A549 (cell line): ENCODE measurements at regions not wholly inside any gene's neighbourhood (a gene's known extent, or its start where the extent isn't known, plus 50 kb on each side); places are given as distances from the start of the nearest gene placed in this dataset.

Experiments used
- CBX8 ChIP-seq: fragments of 200-600 bp; sonication (generic); IDR thresholded peaks from 2 replicates; pipeline ENCODE4 v1.6.1; 2016
- CEBPB ChIP-seq, 2 experiments: fragments of >200 bp in 1 of 2; sonication (Bioruptor Twin) in 1 of 2; formaldehyde crosslinking in 1 of 2; IDR thresholded peaks; 2 replicates each; pipeline ENCODE4 v1.6.1; 2012 to 2016
- MAFK ChIP-seq: fragments of 450-650 bp; IDR thresholded peaks from 2 replicates; pipeline ENCODE4 v1.6.1; 2014; ENCODE audit not compliant: partially characterized antibody
- RAD21 ChIP-seq, 2 experiments: fragments of >200 bp in 1 of 2; sonication (Bioruptor Twin) in 1 of 2; formaldehyde crosslinking in 1 of 2; IDR thresholded peaks in 1 of 2; conservative IDR thresholded peaks in 1 of 2; 2 replicates in 1 of 2; 3 replicates in 1 of 2; pipeline ENCODE4 v1.6.1; 2012 to 2018; ENCODE audit warnings: inconsistent platforms in 1 of 2
- RARB ChIP-seq: fragments of 250-450 bp; sonication (Bioruptor Pico); IDR thresholded peaks from 2 replicates; pipeline ENCODE4 v1.8.0; 2021; ENCODE audit warnings: mild to moderate bottlenecking, moderate library complexity
- RCOR1 ChIP-seq: fragments of 150-350 bp; IDR thresholded peaks from 2 replicates; pipeline ENCODE4 v1.6.1; 2014; ENCODE audit warnings: antibody characterized with exemption, low read length, low read depth
- TP53 ChIP-seq: fragments of 250-450 bp; sonication (Bioruptor Pico); IDR thresholded peaks from 2 replicates; pipeline ENCODE4 v1.5.0; 2021; ENCODE audit warnings: mild to moderate bottlenecking, moderate library complexity
- TF ChIP-seq, protein P1 (sequence below): fragments of >200 bp; sonication (Bioruptor Twin); formaldehyde crosslinking; IDR thresholded peaks from 3 replicates; pipeline ENCODE4 v1.5.1; 2016
- TF ChIP-seq, protein P2 (sequence below): fragments of 250-450 bp; sonication (Bioruptor Pico); IDR thresholded peaks from 2 replicates; pipeline ENCODE4 v1.5.0; 2021; ENCODE audit warnings: mild to moderate bottlenecking, moderate library complexity, borderline replicate concordance

DNA sequence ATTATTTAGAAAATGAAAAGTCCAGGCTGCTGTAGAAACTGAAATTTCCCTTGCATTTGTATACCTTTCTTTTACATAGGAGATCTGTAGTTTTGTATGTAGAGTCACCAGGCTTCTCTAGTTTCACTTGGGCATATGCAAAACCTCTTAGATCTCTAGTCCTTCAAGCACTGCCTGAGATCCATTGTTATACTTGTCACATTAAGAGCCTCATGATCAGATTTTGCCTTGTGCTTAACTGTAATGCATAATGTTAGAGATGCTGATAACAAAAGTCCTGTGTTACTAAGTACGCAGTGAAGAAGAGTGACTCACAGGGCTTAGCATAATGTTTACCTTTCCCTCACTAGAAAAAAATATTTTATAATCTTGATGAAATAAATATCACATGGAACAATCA lies 250.2 kb downstream of the CYLC2 start:
- TF ChIP-seq CBX8: no peak
- TF ChIP-seq, protein P1, sequence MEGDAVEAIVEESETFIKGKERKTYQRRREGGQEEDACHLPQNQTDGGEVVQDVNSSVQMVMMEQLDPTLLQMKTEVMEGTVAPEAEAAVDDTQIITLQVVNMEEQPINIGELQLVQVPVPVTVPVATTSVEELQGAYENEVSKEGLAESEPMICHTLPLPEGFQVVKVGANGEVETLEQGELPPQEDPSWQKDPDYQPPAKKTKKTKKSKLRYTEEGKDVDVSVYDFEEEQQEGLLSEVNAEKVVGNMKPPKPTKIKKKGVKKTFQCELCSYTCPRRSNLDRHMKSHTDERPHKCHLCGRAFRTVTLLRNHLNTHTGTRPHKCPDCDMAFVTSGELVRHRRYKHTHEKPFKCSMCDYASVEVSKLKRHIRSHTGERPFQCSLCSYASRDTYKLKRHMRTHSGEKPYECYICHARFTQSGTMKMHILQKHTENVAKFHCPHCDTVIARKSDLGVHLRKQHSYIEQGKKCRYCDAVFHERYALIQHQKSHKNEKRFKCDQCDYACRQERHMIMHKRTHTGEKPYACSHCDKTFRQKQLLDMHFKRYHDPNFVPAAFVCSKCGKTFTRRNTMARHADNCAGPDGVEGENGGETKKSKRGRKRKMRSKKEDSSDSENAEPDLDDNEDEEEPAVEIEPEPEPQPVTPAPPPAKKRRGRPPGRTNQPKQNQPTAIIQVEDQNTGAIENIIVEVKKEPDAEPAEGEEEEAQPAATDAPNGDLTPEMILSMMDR: no peak
- no peak for TF ChIP-seq CEBPB (IDR thresholded peaks at IDR 0.05)
- no peak for TF ChIP-seq TP53 (CRISPR knock-in tag)
- TF ChIP-seq, protein P2, sequence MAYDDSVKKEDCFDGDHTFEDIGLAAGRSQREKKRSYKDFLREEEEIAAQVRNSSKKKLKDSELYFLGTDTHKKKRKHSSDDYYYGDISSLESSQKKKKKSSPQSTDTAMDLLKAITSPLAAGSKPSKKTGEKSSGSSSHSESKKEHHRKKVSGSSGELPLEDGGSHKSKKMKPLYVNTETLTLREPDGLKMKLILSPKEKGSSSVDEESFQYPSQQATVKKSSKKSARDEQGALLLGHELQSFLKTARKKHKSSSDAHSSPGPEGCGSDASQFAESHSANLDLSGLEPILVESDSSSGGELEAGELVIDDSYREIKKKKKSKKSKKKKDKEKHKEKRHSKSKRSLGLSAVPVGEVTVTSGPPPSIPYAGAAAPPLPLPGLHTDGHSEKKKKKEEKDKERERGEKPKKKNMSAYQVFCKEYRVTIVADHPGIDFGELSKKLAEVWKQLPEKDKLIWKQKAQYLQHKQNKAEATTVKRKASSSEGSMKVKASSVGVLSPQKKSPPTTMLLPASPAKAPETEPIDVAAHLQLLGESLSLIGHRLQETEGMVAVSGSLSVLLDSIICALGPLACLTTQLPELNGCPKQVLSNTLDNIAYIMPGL (CRISPR knock-in tag): no peak
- TF ChIP-seq RCOR1: no peak
- TF ChIP-seq MAFK: no peak
- TF ChIP-seq RAD21 (conservative IDR thresholded peaks at IDR 0.05 in 1 of 2, IDR thresholded peaks at IDR 0.05 in 1 of 2): no peak
- no peak for TF ChIP-seq RARB (CRISPR knock-in tag)
